Glutamatergic neuron (in vitro differentiated cells): ENCODE measurements at regions not wholly inside any gene's neighbourhood (a gene's known extent, or its start where the extent isn't known, plus 50 kb on each side); places are given as distances from the start of the nearest gene placed in this dataset.

Experiments used
- DNase-seq: peaks from one replicate; pipeline ENCODE4 v3.0.0; 2022
- H3K27ac Mint-ChIP-seq: one replicate; pipeline ENCODE4 v1.8.0; 2020; ENCODE audit warnings: mild to moderate bottlenecking, mixed read lengths, inconsistent platforms; ENCODE audit not compliant: unreplicated experiment
- H3K27me3 Mint-ChIP-seq: one replicate; pipeline ENCODE4 v1.8.0; 2020; ENCODE audit warnings: mild to moderate bottlenecking, moderate library complexity, mixed read lengths, inconsistent platforms; ENCODE audit not compliant: unreplicated experiment
- H3K36me3 Mint-ChIP-seq: one replicate; pipeline ENCODE4 v1.8.0; 2020; ENCODE audit warnings: mild to moderate bottlenecking, mixed read lengths, inconsistent platforms; ENCODE audit not compliant: unreplicated experiment
- H3K4me1 Mint-ChIP-seq: one replicate; pipeline ENCODE4 v1.8.0; 2020; ENCODE audit warnings: mild to moderate bottlenecking, low read depth, mixed read lengths, inconsistent platforms; ENCODE audit not compliant: unreplicated experiment
- H3K4me3 Mint-ChIP-seq: one replicate; pipeline ENCODE4 v1.8.0; 2020; ENCODE audit warnings: mild to moderate bottlenecking, mixed read lengths, inconsistent platforms; ENCODE audit not compliant: unreplicated experiment
- H3K9me3 Mint-ChIP-seq: one replicate; pipeline ENCODE4 v1.8.0; 2020; ENCODE audit warnings: mild to moderate bottlenecking, moderate library complexity, mixed read lengths, inconsistent platforms; ENCODE audit not compliant: unreplicated experiment
- TF ChIP-seq, protein P1 (sequence below): fragments of 200-600 bp; sonication (generic); IDR thresholded peaks from one replicate; pipeline ENCODE4 v1.5.0; 2021; ENCODE audit not compliant: partially characterized antibody, unreplicated experiment

- no peaks in the 10 kb centered on the region for H3K36me3 Mint-ChIP-seq
- no peaks in the 10 kb centered on the region for H3K4me1 Mint-ChIP-seq
- H3K9me3 Mint-ChIP-seq: no peaks in the 10 kb centered on the region
- no peak overlapping the region for H3K4me3 Mint-ChIP-seq
- peaks cover 7% of the 10 kb centered on the region for H3K27me3 Mint-ChIP-seq
- no peak for DNase-seq
- TF ChIP-seq, protein P1, sequence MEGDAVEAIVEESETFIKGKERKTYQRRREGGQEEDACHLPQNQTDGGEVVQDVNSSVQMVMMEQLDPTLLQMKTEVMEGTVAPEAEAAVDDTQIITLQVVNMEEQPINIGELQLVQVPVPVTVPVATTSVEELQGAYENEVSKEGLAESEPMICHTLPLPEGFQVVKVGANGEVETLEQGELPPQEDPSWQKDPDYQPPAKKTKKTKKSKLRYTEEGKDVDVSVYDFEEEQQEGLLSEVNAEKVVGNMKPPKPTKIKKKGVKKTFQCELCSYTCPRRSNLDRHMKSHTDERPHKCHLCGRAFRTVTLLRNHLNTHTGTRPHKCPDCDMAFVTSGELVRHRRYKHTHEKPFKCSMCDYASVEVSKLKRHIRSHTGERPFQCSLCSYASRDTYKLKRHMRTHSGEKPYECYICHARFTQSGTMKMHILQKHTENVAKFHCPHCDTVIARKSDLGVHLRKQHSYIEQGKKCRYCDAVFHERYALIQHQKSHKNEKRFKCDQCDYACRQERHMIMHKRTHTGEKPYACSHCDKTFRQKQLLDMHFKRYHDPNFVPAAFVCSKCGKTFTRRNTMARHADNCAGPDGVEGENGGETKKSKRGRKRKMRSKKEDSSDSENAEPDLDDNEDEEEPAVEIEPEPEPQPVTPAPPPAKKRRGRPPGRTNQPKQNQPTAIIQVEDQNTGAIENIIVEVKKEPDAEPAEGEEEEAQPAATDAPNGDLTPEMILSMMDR: no peak
- H3K27ac Mint-ChIP-seq: no peak overlapping the region
Measured at GRCh38 chr15:66832664-66833063, 130.6 kb downstream of the SMAD6 start.

GRCh38 chr15:66833371-66833770 is 131.3 kb downstream of the SMAD6 start:
- DNase-seq: no peak
- Mint-ChIP-seq H3K27ac (no peak overlapping the region), H3K9me3 (no peaks in the 10 kb centered on the region), H3K36me3 (no peaks in the 10 kb centered on the region), H3K4me3 (no peak overlapping the region), H3K4me1 (no peaks in the 10 kb centered on the region), H3K27me3 (peaks cover 7% of the 10 kb centered on the region)
- TF ChIP-seq, protein P1: no peak

GRCh38 chr15:66833803-66834202 is 131.8 kb downstream of the SMAD6 start:
- Mint-ChIP-seq H3K4me1 (no peaks in the 10 kb centered on the region), H3K4me3 (no peak overlapping the region), H3K27me3 (peaks cover 7% of the 10 kb centered on the region), H3K9me3 (no peaks in the 10 kb centered on the region), H3K36me3 (no peaks in the 10 kb centered on the region), H3K27ac (no peak overlapping the region)
- TF ChIP-seq, protein P1: no peak
- no peak for DNase-seq

- H3K36me3 Mint-ChIP-seq: no peaks in the 10 kb centered on the region
- no peak for DNase-seq
- peaks cover 7% of the 10 kb centered on the region for H3K27me3 Mint-ChIP-seq
- no peak overlapping the region for H3K4me3 Mint-ChIP-seq
- TF ChIP-seq, protein P1: no peak
- H3K27ac Mint-ChIP-seq: no peak overlapping the region
- no peaks in the 10 kb centered on the region for H3K9me3 Mint-ChIP-seq
- H3K4me1 Mint-ChIP-seq: no peaks in the 10 kb centered on the region
Measured at GRCh38 chr15:66834881-66835878, 133.1 kb downstream of the SMAD6 start.
